ENCODE measurements at regions not wholly inside any gene's neighbourhood (a gene's known extent, or its start where the extent isn't known, plus 50 kb on each side); places are given as distances from the start of the nearest gene placed in this dataset.

DNA sequence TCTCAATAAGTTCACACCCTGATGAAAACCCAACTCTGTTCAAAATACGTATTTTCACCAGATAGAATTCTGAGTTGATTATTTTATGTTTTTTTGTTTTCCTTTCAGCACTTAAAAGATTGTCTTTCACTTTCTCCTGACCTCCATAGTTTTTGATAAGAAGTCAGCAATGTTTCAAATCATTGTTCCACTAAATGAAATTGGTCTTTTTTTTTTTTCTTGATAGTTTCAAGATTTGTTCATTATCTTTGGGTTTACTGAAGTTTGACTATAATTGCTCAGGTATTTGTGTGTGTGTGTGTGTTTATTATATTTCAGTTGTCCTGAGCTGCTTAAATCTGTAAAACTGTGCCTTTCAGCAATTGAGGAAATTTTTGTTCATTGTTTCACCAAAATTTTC lies 498.7 kb downstream of the TLE1 start:
- no TSS peak for BruUV-seq (replicated peaks)
- H3K27ac ChIP-seq (ENCODE audit: insufficient read depth, low read depth, low read length): no peak overlapping the region
- dilution Hi-C loops (cut with MboI; ENCODE audit: extremely low pct_ligation_motif_present, low sequenced_read_pairs) (no loop called here), intact Hi-C loops (cut with micrococcal nuclease) (no loop called here)
- H3K4me3 ChIP-seq (replicated peaks in 1 of 3; ENCODE audit: insufficient read depth in 1 of 3, low read depth in 1 of 3, low read length in 3 of 3): no peak overlapping the region
- no peaks in the 10 kb centered on the region for H3K27me3 ChIP-seq (ENCODE audit: control insufficient read depth in 2 of 2, insufficient read depth in 2 of 2, low read length in 2 of 2)
- H3K4me2 ChIP-seq (ENCODE audit: insufficient read depth, low read length): no peak overlapping the region
- no peak overlapping the region for H2AFZ ChIP-seq (ENCODE audit: low read depth, low read length)
- FAIRE-seq: no peak
- H3K9me1 ChIP-seq (replicated peaks; ENCODE audit: control insufficient read depth, extremely low read depth, insufficient read depth, low read length): no peaks in the 10 kb centered on the region
- no peaks in the 10 kb centered on the region for H3K9me3 ChIP-seq (replicated peaks; ENCODE audit: control insufficient read depth, insufficient read depth, low read length)
- CTCF ChIA-PET: no interaction called here
- TF ChIP-seq JUN (IDR thresholded peaks at IDR 0.05; ENCODE audit: borderline replicate concordance, insufficient read depth, insufficient read length, low read depth) (no peak), POLR2A (IDR thresholded peaks at IDR 0.05; ENCODE audit: low read depth, low read length) (no peak), GATA2 (IDR thresholded peaks at IDR 0.05; ENCODE audit: insufficient read depth, insufficient read length, low read depth, low read length) (no peak), MAX (IDR thresholded peaks at IDR 0.05; ENCODE audit: insufficient read depth, insufficient read length) (no peak)
- no peaks in the 10 kb centered on the region for H3K79me2 ChIP-seq (ENCODE audit: control insufficient read depth, insufficient read depth, low read length)
- DNase-seq (ENCODE audit: low read depth, low spot score): no peak
- H3K36me3 ChIP-seq (ENCODE audit: control insufficient read depth in 2 of 2, extremely low read depth in 1 of 2, insufficient read depth in 2 of 2, low read length in 2 of 2): no peaks in the 10 kb centered on the region
- POLR2A ChIA-PET: no interaction called here
- H3K9ac ChIP-seq (replicated peaks; ENCODE audit: extremely low read depth, insufficient read depth, low read length): no peak overlapping the region
- H4K20me1 ChIP-seq (replicated peaks; ENCODE audit: control insufficient read depth, extremely low read depth, insufficient read depth, low read length): no peaks in the 10 kb centered on the region
- H3K4me1 ChIP-seq (ENCODE audit: control insufficient read depth, extremely low read depth, insufficient read depth, low read length): no peaks in the 10 kb centered on the region

GRCh38 chr9:81183761-81184160 lies 505.6 kb downstream of the TLE1 start:
- no peak overlapping the region for H3K27ac ChIP-seq (ENCODE audit: insufficient read depth, low read depth, low read length)
- BruUV-seq (replicated peaks): no TSS peak

More at GRCh38 chr9:81183761-81184160, 505.6 kb downstream of the TLE1 start:
- H3K27me3 ChIP-seq (ENCODE audit: control insufficient read depth in 2 of 2, insufficient read depth in 2 of 2, low read length in 2 of 2): no peaks in the 10 kb centered on the region
- ChIA-PET POLR2A (no interaction called here), CTCF (no interaction called here)
- TF ChIP-seq FOS (IDR thresholded peaks at IDR 0.05; ENCODE audit: borderline replicate concordance, insufficient read depth, low read length) (no peak), EZH2 (IDR thresholded peaks at IDR 0.05; ENCODE audit: borderline replicate concordance, low read depth, low read length, severe bottlenecking) (no peak), GATA2 (IDR thresholded peaks at IDR 0.05; ENCODE audit: insufficient read depth, insufficient read length, low read depth, low read length) (no peak), POLR2A (IDR thresholded peaks at IDR 0.05; ENCODE audit: low read depth, low read length) (no peak), JUN (IDR thresholded peaks at IDR 0.05; ENCODE audit: borderline replicate concordance, insufficient read depth, insufficient read length, low read depth) (no peak), POLR2AphosphoS5 (IDR thresholded peaks at IDR 0.05; ENCODE audit: insufficient read depth, low read depth, low read length) (no peak), CTCF (IDR thresholded peaks at IDR 0.05; ENCODE audit: extremely low read depth in 1 of 2, insufficient read depth in 1 of 2, low read depth in 1 of 2, low read length in 2 of 2) (no peak), MAX (IDR thresholded peaks at IDR 0.05; ENCODE audit: insufficient read depth, insufficient read length) (no peak), MYC (IDR thresholded peaks at IDR 0.05; ENCODE audit: low read depth, low read length) (no peak)
- no peak overlapping the region for H3K9ac ChIP-seq (replicated peaks; ENCODE audit: extremely low read depth, insufficient read depth, low read length)
- H3K9me1 ChIP-seq (replicated peaks; ENCODE audit: control insufficient read depth, extremely low read depth, insufficient read depth, low read length): no peaks in the 10 kb centered on the region
- no peak overlapping the region for H3K4me3 ChIP-seq (replicated peaks in 1 of 3; ENCODE audit: insufficient read depth in 1 of 3, low read depth in 1 of 3, low read length in 3 of 3)
- no peaks in the 10 kb centered on the region for H4K20me1 ChIP-seq (replicated peaks; ENCODE audit: control insufficient read depth, extremely low read depth, insufficient read depth, low read length)
- FAIRE-seq: no peak
- no peaks in the 10 kb centered on the region for H3K9me3 ChIP-seq (replicated peaks; ENCODE audit: control insufficient read depth, insufficient read depth, low read length)
- no peak overlapping the region for H2AFZ ChIP-seq (ENCODE audit: low read depth, low read length)
- no peak overlapping the region for H3K4me2 ChIP-seq (ENCODE audit: insufficient read depth, low read length)
- no peak for DNase-seq (ENCODE audit: low read depth, low spot score)
- dilution Hi-C loops (cut with MboI; ENCODE audit: extremely low pct_ligation_motif_present, low sequenced_read_pairs) (no loop called here), intact Hi-C loops (cut with micrococcal nuclease) (no loop called here)
- no peaks in the 10 kb centered on the region for H3K36me3 ChIP-seq (ENCODE audit: control insufficient read depth in 2 of 2, extremely low read depth in 1 of 2, insufficient read depth in 2 of 2, low read length in 2 of 2)
- no peaks in the 10 kb centered on the region for H3K4me1 ChIP-seq (ENCODE audit: control insufficient read depth, extremely low read depth, insufficient read depth, low read length)
- H3K79me2 ChIP-seq (ENCODE audit: control insufficient read depth, insufficient read depth, low read length): no peaks in the 10 kb centered on the region
